ENCODE measurements at regions not wholly inside any gene's neighbourhood (a gene's known extent, or its start where the extent isn't known, plus 50 kb on each side); places are given as distances from the start of the nearest gene placed in this dataset.

DNA sequence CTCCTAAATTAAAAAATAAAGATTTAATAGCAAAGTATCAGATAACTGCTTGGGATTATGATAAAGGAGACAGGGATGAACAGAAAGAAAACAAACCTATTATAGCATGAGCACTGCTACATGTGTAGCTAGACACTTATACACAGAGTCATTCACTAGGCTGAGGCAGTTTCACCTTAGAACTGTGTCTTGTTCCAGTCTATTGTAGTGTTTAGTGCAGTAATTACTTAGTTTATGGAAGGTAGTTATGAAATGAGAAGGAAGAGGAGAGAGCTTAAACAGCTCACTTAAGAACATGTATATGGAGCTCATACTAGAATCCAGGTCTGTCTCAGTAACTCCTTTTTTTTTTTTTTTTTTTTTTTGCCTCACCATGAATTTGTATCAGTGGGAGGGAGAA is 441.4 kb downstream of the PDCD6IP start:
- no peak for DNase-seq (ENCODE audit: low read depth)
- TF ChIP-seq, protein P1, sequence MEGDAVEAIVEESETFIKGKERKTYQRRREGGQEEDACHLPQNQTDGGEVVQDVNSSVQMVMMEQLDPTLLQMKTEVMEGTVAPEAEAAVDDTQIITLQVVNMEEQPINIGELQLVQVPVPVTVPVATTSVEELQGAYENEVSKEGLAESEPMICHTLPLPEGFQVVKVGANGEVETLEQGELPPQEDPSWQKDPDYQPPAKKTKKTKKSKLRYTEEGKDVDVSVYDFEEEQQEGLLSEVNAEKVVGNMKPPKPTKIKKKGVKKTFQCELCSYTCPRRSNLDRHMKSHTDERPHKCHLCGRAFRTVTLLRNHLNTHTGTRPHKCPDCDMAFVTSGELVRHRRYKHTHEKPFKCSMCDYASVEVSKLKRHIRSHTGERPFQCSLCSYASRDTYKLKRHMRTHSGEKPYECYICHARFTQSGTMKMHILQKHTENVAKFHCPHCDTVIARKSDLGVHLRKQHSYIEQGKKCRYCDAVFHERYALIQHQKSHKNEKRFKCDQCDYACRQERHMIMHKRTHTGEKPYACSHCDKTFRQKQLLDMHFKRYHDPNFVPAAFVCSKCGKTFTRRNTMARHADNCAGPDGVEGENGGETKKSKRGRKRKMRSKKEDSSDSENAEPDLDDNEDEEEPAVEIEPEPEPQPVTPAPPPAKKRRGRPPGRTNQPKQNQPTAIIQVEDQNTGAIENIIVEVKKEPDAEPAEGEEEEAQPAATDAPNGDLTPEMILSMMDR (conservative IDR thresholded peaks at IDR 0.05; ENCODE audit: low read depth, low read length) = no peak
- H3K4me3 ChIP-seq (ENCODE audit: low read depth, low read length) = no peak overlapping the region

DNA sequence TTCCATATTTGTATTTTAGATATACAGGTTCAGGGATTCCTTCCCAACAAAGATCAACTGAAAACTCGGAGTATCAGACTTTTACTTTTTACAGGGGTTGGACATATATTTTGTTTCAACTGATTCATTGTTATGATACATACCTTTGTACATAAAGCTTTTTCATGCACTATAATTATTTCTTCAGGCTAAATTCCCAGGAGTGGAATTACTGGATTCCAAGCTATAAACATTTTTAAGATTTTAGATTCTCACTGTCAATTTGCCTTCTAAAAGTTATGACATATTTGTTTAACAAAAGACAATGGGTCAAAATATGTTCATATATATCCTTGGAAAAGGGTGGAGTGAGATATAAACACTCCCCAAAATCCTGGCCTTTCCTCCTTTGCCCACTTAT is 449.0 kb downstream of the PDCD6IP start:
- TF ChIP-seq, protein P1 (conservative IDR thresholded peaks at IDR 0.05; ENCODE audit: low read depth, low read length) = no peak
- no peak for DNase-seq (ENCODE audit: low read depth)
- no peak overlapping the region for H3K4me3 ChIP-seq (ENCODE audit: low read depth, low read length)

DNA sequence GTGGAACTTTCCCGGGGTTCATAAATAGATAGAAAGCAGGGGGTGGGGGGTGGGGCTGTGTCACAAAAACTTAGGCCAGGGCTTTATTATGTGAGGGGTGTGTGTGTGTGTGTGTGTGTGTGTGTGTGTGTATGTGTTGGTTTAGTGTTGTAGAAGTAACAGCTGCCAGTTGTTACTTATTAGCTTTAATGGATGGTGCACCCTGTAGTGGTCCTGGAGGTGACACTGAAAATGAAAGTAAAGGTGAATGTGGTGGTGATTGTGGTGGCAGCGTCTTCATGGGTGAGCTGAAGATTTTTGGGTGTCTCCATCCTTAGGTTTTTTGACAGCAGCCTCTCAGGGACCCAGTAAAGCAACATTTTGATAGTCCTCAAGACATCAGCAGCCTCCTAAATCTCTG is 449.9 kb downstream of the PDCD6IP start:
- H3K4me3 ChIP-seq (ENCODE audit: low read depth, low read length) = no peak overlapping the region
- TF ChIP-seq, protein P1 (conservative IDR thresholded peaks at IDR 0.05; ENCODE audit: low read depth, low read length) = no peak
- DNase-seq (ENCODE audit: low read depth) = no peak

DNA sequence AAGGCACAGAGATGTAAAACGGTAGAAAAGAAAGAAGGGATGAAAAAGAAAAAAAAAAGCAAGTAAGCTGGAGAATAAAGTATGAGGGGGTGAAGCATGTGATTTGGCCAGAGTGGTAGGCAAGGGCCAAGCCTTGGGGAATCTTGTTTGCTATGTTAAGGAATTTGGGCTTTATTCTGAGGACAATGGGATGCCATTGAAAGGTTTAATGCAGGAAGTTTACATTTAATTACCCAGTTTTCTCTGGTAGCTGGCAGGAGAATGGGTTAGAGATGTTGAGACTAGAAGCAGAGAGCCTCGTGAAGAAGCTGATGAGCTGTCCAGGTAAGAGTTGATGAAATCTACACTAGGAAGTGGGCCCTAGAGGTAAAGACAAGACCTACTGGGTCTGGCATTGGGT is 455.9 kb downstream of the PDCD6IP start:
- TF ChIP-seq, protein P1 (conservative IDR thresholded peaks at IDR 0.05; ENCODE audit: low read depth, low read length) = no peak
- DNase-seq (ENCODE audit: low read depth) = no peak
- no peak overlapping the region for H3K4me3 ChIP-seq (ENCODE audit: low read depth, low read length)

DNA sequence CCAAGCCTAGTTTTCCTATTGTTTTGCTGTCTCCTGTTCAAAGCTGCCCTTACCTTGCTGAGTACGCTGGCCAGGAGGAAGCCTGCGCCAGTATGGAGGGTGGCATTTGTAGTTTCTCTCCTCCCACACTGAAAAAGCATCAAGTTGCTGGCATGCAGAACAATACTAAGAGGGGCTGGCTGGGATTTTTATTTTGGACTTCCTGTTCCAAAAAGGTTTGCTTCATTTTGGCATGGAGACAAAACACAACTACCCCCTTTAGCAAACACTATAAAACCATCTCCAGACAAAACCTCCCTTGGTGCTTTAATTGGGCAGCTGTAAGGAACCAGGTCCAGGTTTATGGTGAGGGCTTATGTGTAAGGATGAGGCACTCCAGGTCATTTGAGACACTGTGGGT is 457.6 kb downstream of the PDCD6IP start:
- TF ChIP-seq, protein P1 (conservative IDR thresholded peaks at IDR 0.05; ENCODE audit: low read depth, low read length) = no peak
- DNase-seq (ENCODE audit: low read depth) = no peak
- no peak overlapping the region for H3K4me3 ChIP-seq (ENCODE audit: low read depth, low read length)

DNA sequence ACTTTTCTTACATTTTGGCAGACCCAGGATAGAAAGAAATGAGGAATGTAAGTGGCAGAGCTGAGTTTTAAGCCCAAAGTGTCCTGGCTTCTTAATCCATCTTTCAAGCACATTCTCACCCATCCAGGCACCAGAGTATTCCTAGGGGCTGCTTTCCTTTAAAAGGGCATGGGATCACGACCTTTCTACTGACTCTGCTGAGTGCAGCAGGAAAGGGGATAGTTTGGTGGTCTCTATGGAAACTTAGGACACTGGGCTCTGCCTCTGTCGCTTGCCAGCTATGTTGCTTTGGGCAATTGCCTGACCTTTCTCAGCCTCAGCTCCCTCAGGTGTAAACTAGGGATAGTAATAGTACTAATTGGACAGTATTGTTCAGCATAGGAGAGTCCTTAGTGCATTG is 458.4 kb downstream of the PDCD6IP start:
- H3K4me3 ChIP-seq (ENCODE audit: low read depth, low read length) = no peak overlapping the region
- TF ChIP-seq, protein P1 (conservative IDR thresholded peaks at IDR 0.05; ENCODE audit: low read depth, low read length) = no peak
- DNase-seq (ENCODE audit: low read depth) = no peak

DNA sequence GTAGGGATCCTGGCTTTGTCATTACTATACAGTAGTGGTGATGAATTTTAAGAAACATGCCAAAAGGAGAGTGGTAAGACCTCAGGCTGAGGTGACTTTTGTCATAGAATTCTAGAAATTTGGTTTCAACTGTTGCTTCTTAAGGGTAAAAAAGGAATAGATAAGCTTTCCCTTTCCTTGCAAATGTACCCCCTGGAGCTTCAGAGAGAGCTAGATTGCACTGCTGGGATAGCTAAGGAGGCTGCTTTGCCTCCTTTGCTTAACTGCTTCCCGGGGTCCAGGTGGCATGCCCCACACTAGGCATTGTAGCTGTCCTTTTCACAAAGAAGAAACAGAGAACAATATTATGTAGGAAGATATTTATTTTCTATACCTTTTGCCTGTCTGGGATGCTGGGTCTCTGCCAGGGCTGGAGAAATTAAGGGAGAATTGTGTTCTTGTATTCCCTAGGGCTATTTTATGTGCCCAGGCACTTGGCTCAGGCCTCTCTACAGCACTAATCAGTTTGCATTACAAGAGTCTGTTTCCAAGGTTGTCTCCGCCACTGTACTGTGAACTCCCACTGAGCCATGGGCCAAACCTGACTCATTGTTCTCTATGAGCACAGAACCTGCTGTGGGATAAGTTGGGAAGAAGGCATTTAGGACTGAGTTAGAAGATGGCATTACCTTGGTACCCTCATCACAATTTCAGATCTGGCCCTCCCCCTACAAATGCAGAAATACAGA is 460.0 kb downstream of the PDCD6IP start:
- DNase-seq (ENCODE audit: low read depth) = no peak
- TF ChIP-seq, protein P1 (conservative IDR thresholded peaks at IDR 0.05; ENCODE audit: low read depth, low read length) = no peak
- no peak overlapping the region for H3K4me3 ChIP-seq (ENCODE audit: low read depth, low read length)
